ENCODE measurements at regions not wholly inside any gene's neighbourhood (a gene's known extent, or its start where the extent isn't known, plus 50 kb on each side); places are given as distances from the start of the nearest gene placed in this dataset.

- H3K27ac ChIP-seq (ENCODE audit: low read depth, low read length, poor library complexity, severe bottlenecking) = no peak overlapping the region
- no peaks in the 10 kb centered on the region for H3K79me2 ChIP-seq (ENCODE audit: insufficient read depth, low read depth, low read length)
- POLR2A ChIA-PET = no interaction called here
- no TSS peak for BruUV-seq (replicated peaks)
- intact Hi-C loops (cut with micrococcal nuclease; ENCODE audit: unreplicated experiment) = no loop called here
- H4K20me1 ChIP-seq (ENCODE audit: insufficient read depth, low read length) = no peaks in the 10 kb centered on the region
- CTCF ChIA-PET (ENCODE audit: unreplicated experiment) = no interaction called here
- no peak overlapping the region for H3K4me3 ChIP-seq (ENCODE audit: low read depth, low read length, poor library complexity, severe bottlenecking)
- H3K9me3 ChIP-seq (ENCODE audit: low read length) = no peaks in the 10 kb centered on the region
- no peak for TF ChIP-seq EZH2phosphoT487 (IDR thresholded peaks at IDR 0.05; ENCODE audit: borderline replicate concordance, low read depth, low read length)
- no peak for TF ChIP-seq CTCF (conservative IDR thresholded peaks at IDR 0.05; ENCODE audit: low read length)
- no peaks in the 10 kb centered on the region for H3K36me3 ChIP-seq (ENCODE audit: insufficient read depth, low read length)
- no peak overlapping the region for H2AFZ ChIP-seq (ENCODE audit: low read length)
- H3K4me2 ChIP-seq (ENCODE audit: low read length) = no peak overlapping the region
- H3K4me1 ChIP-seq (ENCODE audit: insufficient read depth, low read length, poor library complexity, severe bottlenecking) = no peaks in the 10 kb centered on the region
- DNase-seq (ENCODE audit: low spot score) = no peak
- no peaks in the 10 kb centered on the region for H3K9me2 ChIP-seq (ENCODE audit: insufficient read depth, low read length)
Observed at GRCh38 chr4:34943741-34944386, 1300.5 kb downstream of the ARAP2 start.

GRCh38 chr4:34950926-34951325 lies 1293.4 kb downstream of the ARAP2 start:
- no peak for TF ChIP-seq EZH2phosphoT487 (IDR thresholded peaks at IDR 0.05; ENCODE audit: borderline replicate concordance, low read depth, low read length)
- TF ChIP-seq CTCF (conservative IDR thresholded peaks at IDR 0.05; ENCODE audit: low read length) = no peak
- Histone ChIP-seq H3K27ac (ENCODE audit: low read depth, low read length, poor library complexity, severe bottlenecking) (no peak overlapping the region), H3K4me1 (ENCODE audit: insufficient read depth, low read length, poor library complexity, severe bottlenecking) (no peaks in the 10 kb centered on the region), H3K36me3 (ENCODE audit: insufficient read depth, low read length) (no peaks in the 10 kb centered on the region), H2AFZ (ENCODE audit: low read length) (no peak overlapping the region), H4K20me1 (ENCODE audit: insufficient read depth, low read length) (no peaks in the 10 kb centered on the region), H3K4me2 (ENCODE audit: low read length) (no peak overlapping the region), H3K9me2 (ENCODE audit: insufficient read depth, low read length) (no peaks in the 10 kb centered on the region), H3K79me2 (ENCODE audit: insufficient read depth, low read depth, low read length) (no peaks in the 10 kb centered on the region), H3K9me3 (ENCODE audit: low read length) (no peaks in the 10 kb centered on the region), H3K4me3 (ENCODE audit: low read depth, low read length, poor library complexity, severe bottlenecking) (no peak overlapping the region)
- intact Hi-C loops (cut with micrococcal nuclease; ENCODE audit: unreplicated experiment) = no loop called here
- CTCF ChIA-PET (ENCODE audit: unreplicated experiment) = no interaction called here
- BruUV-seq (replicated peaks) = no TSS peak
- POLR2A ChIA-PET = no interaction called here
- DNase-seq (ENCODE audit: low spot score) = no peak

GRCh38 chr4:34953145-34953799 lies 1291.0 kb downstream of the ARAP2 start:
- Histone ChIP-seq H2AFZ (ENCODE audit: low read length) (no peak overlapping the region), H3K4me2 (ENCODE audit: low read length) (no peak overlapping the region), H3K36me3 (ENCODE audit: insufficient read depth, low read length) (no peaks in the 10 kb centered on the region), H3K9me3 (ENCODE audit: low read length) (no peaks in the 10 kb centered on the region), H3K27ac (ENCODE audit: low read depth, low read length, poor library complexity, severe bottlenecking) (no peak overlapping the region), H3K4me3 (ENCODE audit: low read depth, low read length, poor library complexity, severe bottlenecking) (no peak overlapping the region), H4K20me1 (ENCODE audit: insufficient read depth, low read length) (no peaks in the 10 kb centered on the region), H3K79me2 (ENCODE audit: insufficient read depth, low read depth, low read length) (no peaks in the 10 kb centered on the region), H3K4me1 (ENCODE audit: insufficient read depth, low read length, poor library complexity, severe bottlenecking) (no peaks in the 10 kb centered on the region), H3K9me2 (ENCODE audit: insufficient read depth, low read length) (no peaks in the 10 kb centered on the region)
- ChIA-PET CTCF (ENCODE audit: unreplicated experiment) (no interaction called here), POLR2A (interaction anchor here (0.6 kb wide), 1 partner anchor 38 kb away, joined by 3 read pairs; no protein-coding TSS in a partner anchor)
- BruUV-seq (replicated peaks) = no TSS peak
- TF ChIP-seq EZH2phosphoT487 (IDR thresholded peaks at IDR 0.05; ENCODE audit: borderline replicate concordance, low read depth, low read length) = no peak
- no peak for TF ChIP-seq CTCF (conservative IDR thresholded peaks at IDR 0.05; ENCODE audit: low read length)
- intact Hi-C loops (cut with micrococcal nuclease; ENCODE audit: unreplicated experiment) = no loop called here
- no peak for DNase-seq (ENCODE audit: low spot score)
